ENCODE measurements at regions not wholly inside any gene's neighbourhood (a gene's known extent, or its start where the extent isn't known, plus 50 kb on each side); places are given as distances from the start of the nearest gene placed in this dataset.

- no peak for FAIRE-seq
- no peak for TF ChIP-seq POLR2A (IDR thresholded peaks at IDR 0.05; ENCODE audit: low read depth, low read length)
- no peak for DNase-seq (ENCODE audit: insufficient read length, low spot score)
Observed at GRCh38 chr2:101622210-101623030, 75.1 kb upstream of the MAP4K4 start.

- no peak for TF ChIP-seq POLR2A (IDR thresholded peaks at IDR 0.05; ENCODE audit: low read depth, low read length)
- no peak for DNase-seq (ENCODE audit: insufficient read length, low spot score)
- FAIRE-seq, result no peak
Observed at GRCh38 chr2:101619191-101619591, 78.3 kb upstream of the MAP4K4 start.

GRCh38 chr2:101617796-101618195 lies 79.7 kb upstream of the MAP4K4 start:
- no peak for TF ChIP-seq POLR2A (IDR thresholded peaks at IDR 0.05; ENCODE audit: low read depth, low read length)
- no peak for DNase-seq (ENCODE audit: insufficient read length, low spot score)
- no peak for FAIRE-seq

- DNase-seq (ENCODE audit: insufficient read length, low spot score) (peak; percentile 55), FAIRE-seq (peak; percentile 38)
- TF ChIP-seq POLR2A (IDR thresholded peaks at IDR 0.05; ENCODE audit: low read depth, low read length), result no peak
Observed at GRCh38 chr2:101617188-101617587, 80.3 kb upstream of the MAP4K4 start.

- DNase-seq (ENCODE audit: insufficient read length, low spot score) (no peak), FAIRE-seq (no peak)
- TF ChIP-seq POLR2A (IDR thresholded peaks at IDR 0.05; ENCODE audit: low read depth, low read length), result no peak
Observed at GRCh38 chr2:101614127-101614759, 83.3 kb upstream of the MAP4K4 start.

GRCh38 chr2:101613056-101613704 lies 84.3 kb upstream of the MAP4K4 start:
- DNase-seq (ENCODE audit: insufficient read length, low spot score) (no peak), FAIRE-seq (no peak)
- TF ChIP-seq POLR2A (IDR thresholded peaks at IDR 0.05; ENCODE audit: low read depth, low read length), result no peak

GRCh38 chr2:101612019-101612418 lies 85.5 kb upstream of the MAP4K4 start:
- TF ChIP-seq POLR2A (IDR thresholded peaks at IDR 0.05; ENCODE audit: low read depth, low read length), result no peak
- DNase-seq (ENCODE audit: insufficient read length, low spot score) (no peak), FAIRE-seq (no peak)

- DNase-seq (ENCODE audit: insufficient read length, low spot score) (no peak), FAIRE-seq (no peak)
- TF ChIP-seq POLR2A (IDR thresholded peaks at IDR 0.05; ENCODE audit: low read depth, low read length), result no peak
Observed at GRCh38 chr2:101610750-101611315, 86.7 kb upstream of the MAP4K4 start.

- TF ChIP-seq POLR2A (IDR thresholded peaks at IDR 0.05; ENCODE audit: low read depth, low read length), result no peak
- FAIRE-seq (no peak), DNase-seq (ENCODE audit: insufficient read length, low spot score) (no peak)
Observed at GRCh38 chr2:101609433-101609832, 88.1 kb upstream of the MAP4K4 start.

- DNase-seq (ENCODE audit: insufficient read length, low spot score) (no peak), FAIRE-seq (peak; percentile 27)
- no peak for TF ChIP-seq POLR2A (IDR thresholded peaks at IDR 0.05; ENCODE audit: low read depth, low read length)
Observed at GRCh38 chr2:101608408-101609310, 88.8 kb upstream of the MAP4K4 start.

GRCh38 chr2:101597347-101597944 lies 100.1 kb upstream of the MAP4K4 start:
- no peak for FAIRE-seq
- no peak for TF ChIP-seq POLR2A (IDR thresholded peaks at IDR 0.05; ENCODE audit: low read depth, low read length)
- DNase-seq (ENCODE audit: insufficient read length, low spot score), result no peak

GRCh38 chr2:101596333-101596732 lies 101.2 kb upstream of the MAP4K4 start:
- DNase-seq (ENCODE audit: insufficient read length, low spot score) (no peak), FAIRE-seq (no peak)
- TF ChIP-seq POLR2A (IDR thresholded peaks at IDR 0.05; ENCODE audit: low read depth, low read length), result no peak

GRCh38 chr2:101587251-101587650 lies 110.3 kb upstream of the MAP4K4 start:
- TF ChIP-seq POLR2A (IDR thresholded peaks at IDR 0.05; ENCODE audit: low read depth, low read length), result no peak
- FAIRE-seq, result no peak

More at GRCh38 chr2:101587251-101587650, 110.3 kb upstream of the MAP4K4 start:
- no peak for DNase-seq (ENCODE audit: insufficient read length, low spot score)
